HepG2 (cell line): ENCODE measurements at regions not wholly inside any gene's neighbourhood (a gene's known extent, or its start where the extent isn't known, plus 50 kb on each side); places are given as distances from the start of the nearest gene placed in this dataset.
A peak's percentile ranks its signal among the peaks of the same experiment; 100 is the strongest.

Experiments used
- CENPX ChIP-seq: sonication (generic); formaldehyde crosslinking; IDR thresholded peaks from 2 replicates; pipeline ENCODE4 v1.9.0; 2021; ENCODE audit warnings: mild to moderate bottlenecking, missing genetic modification reagents, moderate library complexity
- CREB1 ChIP-seq, 2 experiments: fragments of 450-650 bp in 1 of 2; IDR thresholded peaks; 2 replicates each; pipeline ENCODE4 v1.6.1; 2016 to 2017; ENCODE audit warnings: control low read depth in 1 of 2, mild to moderate bottlenecking in 1 of 2, missing compliant biosample characterization in 1 of 2, missing genetic modification characterization in 1 of 2
- EEA1 ChIP-seq: sonication (generic); formaldehyde crosslinking; IDR thresholded peaks from 2 replicates; pipeline ENCODE4 v1.5.1; 2020; ENCODE audit warnings: mild to moderate bottlenecking, missing genetic modification reagents, borderline replicate concordance
- GATAD2A ChIP-seq: IDR thresholded peaks from 2 replicates; pipeline ENCODE4 v1.6.1; 2016
- HNRNPL ChIP-seq: fragments of 200-400 bp; formaldehyde crosslinking; IDR thresholded peaks from 2 replicates; pipeline ENCODE4 v1.6.1; 2017; ENCODE audit warnings: mild to moderate bottlenecking, low read depth, low read length
- KDM3A ChIP-seq: IDR thresholded peaks from 2 replicates; pipeline ENCODE4 v1.6.1; 2018; ENCODE audit warnings: low read depth, missing compliant biosample characterization
- MAFG ChIP-seq: sonication (generic); formaldehyde crosslinking; IDR thresholded peaks from 2 replicates; pipeline ENCODE4 v1.5.1; 2020; ENCODE audit warnings: mild to moderate bottlenecking, missing genetic modification reagents
- RAD21 ChIP-seq: fragments of 450-650 bp; formaldehyde crosslinking; IDR thresholded peaks from 2 replicates; pipeline ENCODE4 v1.5.0; 2020; ENCODE audit warnings: mild to moderate bottlenecking
- RBAK ChIP-seq: sonication (generic); formaldehyde crosslinking; IDR thresholded peaks from 2 replicates; pipeline ENCODE4 v1.5.1; 2020; ENCODE audit warnings: mild to moderate bottlenecking, missing genetic modification reagents
- RXRA ChIP-seq: sonication (generic); formaldehyde crosslinking; IDR thresholded peaks from 2 replicates; pipeline ENCODE4 v1.5.1; 2020; ENCODE audit warnings: missing genetic modification reagents
- SRF ChIP-seq: IDR thresholded peaks from 2 replicates; pipeline ENCODE4 v1.6.1; 2011; ENCODE audit warnings: mild to moderate bottlenecking, low read depth, low read length, moderate library complexity
- TCF7L2 ChIP-seq: IDR thresholded peaks from 2 replicates; pipeline ENCODE4 v1.6.1; 2011; ENCODE audit warnings: mild to moderate bottlenecking, low read depth, low read length, moderate library complexity
- ZFP36 ChIP-seq: fragments of 150-350 bp; IDR thresholded peaks from 2 replicates; pipeline ENCODE4 v1.6.1; 2018; ENCODE audit warnings: borderline replicate concordance, low read length, low read depth; ENCODE audit not compliant: partially characterized antibody
- ZNF224 ChIP-seq: sonication (generic); formaldehyde crosslinking; IDR thresholded peaks from 2 replicates; pipeline ENCODE4 v1.5.0; 2020; ENCODE audit warnings: mild to moderate bottlenecking, missing genetic modification reagents
- ZNF232 ChIP-seq: sonication (generic); formaldehyde crosslinking; IDR thresholded peaks from 2 replicates; pipeline ENCODE4 v1.4.0; 2020; ENCODE audit warnings: missing genetic modification reagents, borderline replicate concordance
- ZNF333 ChIP-seq: sonication (generic); formaldehyde crosslinking; IDR thresholded peaks from 2 replicates; pipeline ENCODE4 v1.4.0; 2020; ENCODE audit warnings: mild to moderate bottlenecking, missing genetic modification reagents, borderline replicate concordance
- ZNF7 ChIP-seq: IDR thresholded peaks from 2 replicates; pipeline ENCODE4 v1.6.1; 2016; ENCODE audit warnings: missing biosample characterization, missing genetic modification reagents
- ZNF709 ChIP-seq: sonication (generic); formaldehyde crosslinking; IDR thresholded peaks from 2 replicates; pipeline ENCODE4 v1.5.0; 2020; ENCODE audit warnings: mild to moderate bottlenecking, missing genetic modification reagents
- ZNF737 ChIP-seq: sonication (generic); formaldehyde crosslinking; IDR thresholded peaks from 2 replicates; pipeline ENCODE4 v1.5.0; 2020; ENCODE audit warnings: missing genetic modification reagents, mild to moderate bottlenecking, borderline replicate concordance
- ZNF776 ChIP-seq: sonication (generic); formaldehyde crosslinking; IDR thresholded peaks from 2 replicates; pipeline ENCODE4 v1.4.0; 2020; ENCODE audit warnings: mild to moderate bottlenecking, missing genetic modification reagents
- ZNF788 ChIP-seq: sonication (generic); formaldehyde crosslinking; IDR thresholded peaks from 2 replicates; pipeline ENCODE4 v1.5.0; 2020; ENCODE audit warnings: mild to moderate bottlenecking, missing genetic modification reagents, borderline replicate concordance
- TF ChIP-seq, protein P1 (sequence below): sonication (generic); formaldehyde crosslinking; IDR thresholded peaks from 2 replicates; pipeline ENCODE4 v1.4.0; 2020; ENCODE audit warnings: missing genetic modification reagents
- TF ChIP-seq, protein P2 (sequence below): sonication (generic); formaldehyde crosslinking; IDR thresholded peaks from 2 replicates; pipeline ENCODE4 v1.9.0; 2021; ENCODE audit warnings: missing genetic modification reagents, mild to moderate bottlenecking, borderline replicate concordance
- TF ChIP-seq, protein P3 (sequence below): sonication (generic); formaldehyde crosslinking; IDR thresholded peaks from 2 replicates; pipeline ENCODE4 v1.4.0; 2020; ENCODE audit warnings: missing genetic modification reagents
- TF ChIP-seq, protein P4 (sequence below): sonication (generic); formaldehyde crosslinking; IDR thresholded peaks from 2 replicates; pipeline ENCODE4 v1.4.0; 2020; ENCODE audit warnings: missing genetic modification reagents

DNA sequence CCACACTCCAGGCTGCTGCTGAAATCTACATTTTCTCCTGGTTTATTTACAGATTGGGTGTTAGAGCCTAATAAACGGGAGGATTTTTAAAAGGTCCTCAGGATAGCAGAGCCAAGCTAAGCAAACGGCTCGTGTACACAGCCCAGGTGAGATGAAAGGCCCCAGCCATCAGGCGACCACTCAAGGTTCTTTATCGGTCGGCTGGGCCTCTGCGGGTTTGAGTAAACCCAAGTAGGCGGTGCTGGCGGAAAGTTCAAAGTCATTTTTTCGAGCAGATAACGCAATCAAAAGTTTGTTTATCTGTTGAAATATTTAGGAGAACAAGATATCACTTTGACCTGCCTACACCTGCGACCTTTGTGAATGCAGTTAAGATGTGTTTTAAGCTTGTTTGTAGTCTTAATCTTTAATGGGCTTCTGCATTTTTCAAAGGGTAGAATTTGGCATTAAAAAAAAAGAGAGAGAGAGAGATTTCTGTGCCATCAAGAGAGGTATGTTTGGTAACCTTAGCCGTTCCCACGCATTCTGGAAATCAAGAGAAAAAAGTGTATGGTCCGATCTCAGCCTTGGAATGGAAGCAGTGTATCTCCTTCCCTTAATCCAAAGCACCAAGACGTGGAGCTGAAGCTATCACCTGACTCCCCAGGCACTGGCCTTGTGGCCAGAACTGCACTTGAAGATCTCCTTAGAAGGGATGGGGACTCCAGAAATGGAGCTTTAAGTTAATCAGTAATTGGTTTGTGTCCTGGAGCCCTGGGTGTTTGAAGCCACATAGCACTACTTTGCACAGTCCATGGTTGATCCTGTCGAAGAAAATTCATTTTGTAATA, 301.7 kb upstream of the IRX5 start (continued):
- peak; percentile 93 for TF ChIP-seq RXRA (CRISPR knock-in tag)
- no peak for TF ChIP-seq EEA1 (CRISPR knock-in tag)
- TF ChIP-seq ZNF333 (CRISPR knock-in tag) = no peak
- peak; percentile 71; the same call in 1 of the 2 replicates for TF ChIP-seq KDM3A (CRISPR knock-in tag)
- TF ChIP-seq ZNF232 (CRISPR knock-in tag) = no peak; the same call in 1 of the 2 replicates
- TF ChIP-seq, protein P1, sequence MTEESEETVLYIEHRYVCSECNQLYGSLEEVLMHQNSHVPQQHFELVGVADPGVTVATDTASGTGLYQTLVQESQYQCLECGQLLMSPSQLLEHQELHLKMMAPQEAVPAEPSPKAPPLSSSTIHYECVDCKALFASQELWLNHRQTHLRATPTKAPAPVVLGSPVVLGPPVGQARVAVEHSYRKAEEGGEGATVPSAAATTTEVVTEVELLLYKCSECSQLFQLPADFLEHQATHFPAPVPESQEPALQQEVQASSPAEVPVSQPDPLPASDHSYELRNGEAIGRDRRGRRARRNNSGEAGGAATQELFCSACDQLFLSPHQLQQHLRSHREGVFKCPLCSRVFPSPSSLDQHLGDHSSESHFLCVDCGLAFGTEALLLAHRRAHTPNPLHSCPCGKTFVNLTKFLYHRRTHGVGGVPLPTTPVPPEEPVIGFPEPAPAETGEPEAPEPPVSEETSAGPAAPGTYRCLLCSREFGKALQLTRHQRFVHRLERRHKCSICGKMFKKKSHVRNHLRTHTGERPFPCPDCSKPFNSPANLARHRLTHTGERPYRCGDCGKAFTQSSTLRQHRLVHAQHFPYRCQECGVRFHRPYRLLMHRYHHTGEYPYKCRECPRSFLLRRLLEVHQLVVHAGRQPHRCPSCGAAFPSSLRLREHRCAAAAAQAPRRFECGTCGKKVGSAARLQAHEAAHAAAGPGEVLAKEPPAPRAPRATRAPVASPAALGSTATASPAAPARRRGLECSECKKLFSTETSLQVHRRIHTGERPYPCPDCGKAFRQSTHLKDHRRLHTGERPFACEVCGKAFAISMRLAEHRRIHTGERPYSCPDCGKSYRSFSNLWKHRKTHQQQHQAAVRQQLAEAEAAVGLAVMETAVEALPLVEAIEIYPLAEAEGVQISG (CRISPR knock-in tag) = peak; percentile 75
- TF ChIP-seq ZNF737 (CRISPR knock-in tag) = no peak
- no peak for TF ChIP-seq CREB1 (IDR thresholded peaks at IDR 0.05)
- peak; percentile 70 for TF ChIP-seq CREB1 (CRISPR knock-in tag; IDR thresholded peaks at IDR 0.05)
- TF ChIP-seq ZNF788 (CRISPR knock-in tag) = peak; percentile 82; the same call in 1 of the 2 replicates
- TF ChIP-seq, protein P2, sequence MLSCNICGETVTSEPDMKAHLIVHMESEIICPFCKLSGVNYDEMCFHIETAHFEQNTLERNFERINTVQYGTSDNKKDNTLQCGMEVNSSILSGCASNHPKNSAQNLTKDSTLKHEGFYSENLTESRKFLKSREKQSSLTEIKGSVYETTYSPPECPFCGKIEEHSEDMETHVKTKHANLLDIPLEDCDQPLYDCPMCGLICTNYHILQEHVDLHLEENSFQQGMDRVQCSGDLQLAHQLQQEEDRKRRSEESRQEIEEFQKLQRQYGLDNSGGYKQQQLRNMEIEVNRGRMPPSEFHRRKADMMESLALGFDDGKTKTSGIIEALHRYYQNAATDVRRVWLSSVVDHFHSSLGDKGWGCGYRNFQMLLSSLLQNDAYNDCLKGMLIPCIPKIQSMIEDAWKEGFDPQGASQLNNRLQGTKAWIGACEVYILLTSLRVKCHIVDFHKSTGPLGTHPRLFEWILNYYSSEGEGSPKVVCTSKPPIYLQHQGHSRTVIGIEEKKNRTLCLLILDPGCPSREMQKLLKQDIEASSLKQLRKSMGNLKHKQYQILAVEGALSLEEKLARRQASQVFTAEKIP = no peak
- no peak; the same call in 1 of the 2 replicates for TF ChIP-seq RAD21 (CRISPR knock-in tag)
- peak; percentile 90 for TF ChIP-seq GATAD2A (CRISPR knock-in tag)
- TF ChIP-seq ZNF224 (CRISPR knock-in tag) = no peak
- TF ChIP-seq, protein P3, sequence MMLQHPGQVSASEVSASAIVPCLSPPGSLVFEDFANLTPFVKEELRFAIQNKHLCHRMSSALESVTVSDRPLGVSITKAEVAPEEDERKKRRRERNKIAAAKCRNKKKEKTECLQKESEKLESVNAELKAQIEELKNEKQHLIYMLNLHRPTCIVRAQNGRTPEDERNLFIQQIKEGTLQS (CRISPR knock-in tag) = 0 out of 2 replicates have a peak, but pooled peaks have one; percentile 34
- TF ChIP-seq ZNF776 (CRISPR knock-in tag) = no peak
- no peak for TF ChIP-seq HNRNPL
- TF ChIP-seq, protein P4, sequence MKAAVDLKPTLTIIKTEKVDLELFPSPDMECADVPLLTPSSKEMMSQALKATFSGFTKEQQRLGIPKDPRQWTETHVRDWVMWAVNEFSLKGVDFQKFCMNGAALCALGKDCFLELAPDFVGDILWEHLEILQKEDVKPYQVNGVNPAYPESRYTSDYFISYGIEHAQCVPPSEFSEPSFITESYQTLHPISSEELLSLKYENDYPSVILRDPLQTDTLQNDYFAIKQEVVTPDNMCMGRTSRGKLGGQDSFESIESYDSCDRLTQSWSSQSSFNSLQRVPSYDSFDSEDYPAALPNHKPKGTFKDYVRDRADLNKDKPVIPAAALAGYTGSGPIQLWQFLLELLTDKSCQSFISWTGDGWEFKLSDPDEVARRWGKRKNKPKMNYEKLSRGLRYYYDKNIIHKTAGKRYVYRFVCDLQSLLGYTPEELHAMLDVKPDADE (CRISPR knock-in tag) = no peak
- TF ChIP-seq CENPX (CRISPR knock-in tag) = no peak
- no peak for TF ChIP-seq ZFP36
- peak; percentile 66; the same call in 1 of the 2 replicates for TF ChIP-seq ZNF709 (CRISPR knock-in tag)
- no peak for TF ChIP-seq ZNF7 (CRISPR knock-in tag)
- TF ChIP-seq RBAK (CRISPR knock-in tag) = no peak
- TF ChIP-seq MAFG (CRISPR knock-in tag) = no peak
- TF ChIP-seq SRF = no peak
- TF ChIP-seq TCF7L2 = peak; percentile 99
